NCI-H2227 (cell line): ENCODE measurements at regions not wholly inside any gene's neighbourhood (a gene's known extent, or its start where the extent isn't known, plus 50 kb on each side); places are given as distances from the start of the nearest gene placed in this dataset.

ENCODE experiments used
- DNase-seq: peaks from one replicate; lab custom pipeline; 2025; ENCODE audit not compliant: unreplicated experiment; lab: John Stamatoyannopoulos, UW

GRCh38 chrX:69083801-69084200, 81.5 kb downstream of the PJA1 start:
- DNase-seq, result no peak

GRCh38 chrX:69083361-69083760, 81.9 kb downstream of the PJA1 start:
- DNase-seq, result no peak

GRCh38 chrX:69082753-69083150, 82.5 kb downstream of the PJA1 start:
- DNase-seq, result no peak

GRCh38 chrX:69082055-69082752, 83.0 kb downstream of the PJA1 start:
- DNase-seq, result no peak

GRCh38 chrX:69080855-69081465, 84.3 kb downstream of the PJA1 start:
- peak; percentile 47 for DNase-seq

GRCh38 chrX:69079268-69079667, 86.0 kb downstream of the PJA1 start:
- DNase-seq, result no peak

- peak; percentile 25 for DNase-seq
These were observed 87.3 kb downstream of the PJA1 start for GRCh38 chrX:69077895-69078455.

GRCh38 chrX:69076088-69076487, 89.2 kb downstream of the PJA1 start:
- DNase-seq, result no peak

- DNase-seq, result no peak
These were observed 90.5 kb downstream of the PJA1 start for GRCh38 chrX:69074726-69075125.

GRCh38 chrX:69073721-69074120, 91.5 kb downstream of the PJA1 start:
- no peak for DNase-seq

- no peak for DNase-seq
These were observed 92.0 kb downstream of the PJA1 start for GRCh38 chrX:69073241-69073640.

- DNase-seq, result no peak
These were observed 92.7 kb downstream of the PJA1 start for GRCh38 chrX:69072486-69073006.

GRCh38 chrX:69070949-69071650, 94.2 kb downstream of the PJA1 start:
- DNase-seq, result no peak

GRCh38 chrX:69069876-69070275, 95.4 kb downstream of the PJA1 start:
- no peak for DNase-seq

- no peak for DNase-seq
These were observed 96.2 kb downstream of the PJA1 start for GRCh38 chrX:69069086-69069445.

GRCh38 chrX:69068301-69069085, 96.8 kb downstream of the PJA1 start:
- no peak for DNase-seq

- DNase-seq, result no peak
These were observed 97.4 kb downstream of the PJA1 start for GRCh38 chrX:69067841-69068240.

GRCh38 chrX:69066966-69067525, 98.2 kb downstream of the PJA1 start:
- DNase-seq, result no peak

GRCh38 chrX:69066021-69066757, 99.1 kb downstream of the PJA1 start:
- no peak for DNase-seq

GRCh38 chrX:69065451-69065850, 99.8 kb downstream of the PJA1 start:
- DNase-seq, result no peak
